HEK293 (cell line): ENCODE measurements at regions not wholly inside any gene's neighbourhood (a gene's known extent, or its start where the extent isn't known, plus 50 kb on each side); places are given as distances from the start of the nearest gene placed in this dataset.

Experiments used
- CTCF ChIA-PET: fragments of 350-600 bp; formaldehyde crosslinking; extraction: SDS; loops from one replicate; lab custom pipeline; 2021; ENCODE audit warnings: antibody characterized with exemption; lab: Yijun Ruan, JAX
- POLR2A ChIA-PET: fragments of 300-600 bp; formaldehyde crosslinking; extraction: SDS; loops from one replicate; lab custom pipeline; 2020; ENCODE audit warnings: antibody characterized with exemption, inconsistent platforms; lab: Yijun Ruan, JAX
- H3K27ac ChIP-seq: fragments of 200-500 bp; sonication (Bioruptor generic); 2 replicates; pipeline ENCODE4 v1.5.1; 2014; ENCODE audit warnings: low read depth, low read length, control low read depth, inconsistent platforms; ENCODE audit errors: extremely low read depth
- H3K36me3 ChIP-seq, 2 experiments: fragments of 200-500 bp in 1 of 2; sonication (Bioruptor generic) in 1 of 2; 1 replicate in 1 of 2; 2 replicates in 1 of 2; pipeline ENCODE4 v1.5.1; 2014 to 2017; ENCODE audit warnings: inconsistent platforms in 2 of 2, low read length in 2 of 2; ENCODE audit not compliant: control insufficient read depth in 2 of 2, insufficient read depth in 1 of 2
- H3K4me1 ChIP-seq: fragments of 200-500 bp; sonication (Bioruptor generic); 2 replicates; pipeline ENCODE4 v1.5.1; 2014; ENCODE audit warnings: mild to moderate bottlenecking, low read length, inconsistent platforms; ENCODE audit not compliant: control insufficient read depth, insufficient read depth
- H3K4me3 ChIP-seq: 2 replicates; pipeline ENCODE4 v1.5.1; 2011; ENCODE audit warnings: low read depth, mild to moderate bottlenecking, control low read depth, low read length, moderate library complexity
- H3K9me3 ChIP-seq: fragments of 200-500 bp; sonication (Bioruptor generic); 2 replicates; pipeline ENCODE4 v1.5.1; 2014; ENCODE audit warnings: low read depth, low read length, inconsistent platforms; ENCODE audit not compliant: control insufficient read depth, insufficient read depth
- EGR2 ChIP-seq: fragments of 450-650 bp; formaldehyde crosslinking; IDR thresholded peaks from 2 replicates; pipeline ENCODE4 v1.5.1; 2016; ENCODE audit warnings: low read depth, missing biosample characterization, missing genetic modification characterization
- GLI2 ChIP-seq: fragments of 450-650 bp; formaldehyde crosslinking; IDR thresholded peaks from 2 replicates; pipeline ENCODE4; 2017; ENCODE audit warnings: missing biosample characterization, missing genetic modification characterization, low read depth, borderline replicate concordance
- TCF7L2 ChIP-seq: IDR thresholded peaks from 2 replicates; pipeline ENCODE4 v1.6.1; 2011; ENCODE audit warnings: low read depth, mild to moderate bottlenecking, inconsistent platforms, low read length, moderate library complexity, borderline replicate concordance
- ZBTB21 ChIP-seq: fragments of 450-650 bp; formaldehyde crosslinking; IDR thresholded peaks from 2 replicates; pipeline ENCODE4 v1.5.1; 2017; ENCODE audit warnings: missing biosample characterization, missing genetic modification characterization
- ZEB2 ChIP-seq: fragments of 450-650 bp; formaldehyde crosslinking; IDR thresholded peaks from 2 replicates; pipeline ENCODE4 v1.5.1; 2016; ENCODE audit warnings: missing biosample characterization, missing genetic modification characterization
- ZFHX2 ChIP-seq: fragments of 450-650 bp; formaldehyde crosslinking; conservative IDR thresholded peaks from 2 replicates; pipeline ENCODE4 v1.5.1; 2016; ENCODE audit warnings: missing biosample characterization, missing genetic modification characterization
- ZNF140 ChIP-seq: fragments of 450-650 bp; formaldehyde crosslinking; IDR thresholded peaks from 2 replicates; pipeline ENCODE4 v1.5.1; 2016; ENCODE audit warnings: missing biosample characterization, missing genetic modification characterization
- ZNF311 ChIP-seq: fragments of 450-650 bp; formaldehyde crosslinking; IDR thresholded peaks from 2 replicates; pipeline ENCODE4 v1.5.1; 2017; ENCODE audit warnings: missing biosample characterization, missing genetic modification characterization, borderline replicate concordance
- ZNF341 ChIP-seq: fragments of 450-650 bp; formaldehyde crosslinking; IDR thresholded peaks from 2 replicates; pipeline ENCODE4; 2016; ENCODE audit warnings: low read depth, missing biosample characterization, missing genetic modification characterization
- ZNF416 ChIP-seq: fragments of 450-650 bp; formaldehyde crosslinking; IDR thresholded peaks from 2 replicates; pipeline ENCODE4 v1.5.1; 2016; ENCODE audit warnings: missing biosample characterization, missing genetic modification characterization
- ZNF626 ChIP-seq: fragments of 450-650 bp; sonication (Bioruptor Pico); formaldehyde crosslinking; IDR thresholded peaks from 2 replicates; pipeline ENCODE4 v1.5.1; 2018; ENCODE audit warnings: missing biosample characterization, missing genetic modification characterization, inconsistent platforms
- ZNF660 ChIP-seq: fragments of 450-650 bp; IDR thresholded peaks from 2 replicates; pipeline ENCODE4 v1.5.1; 2018; ENCODE audit warnings: missing biosample characterization, mild to moderate bottlenecking, missing genetic modification characterization
- ZNF677 ChIP-seq: fragments of 450-650 bp; IDR thresholded peaks from 2 replicates; pipeline ENCODE4 v1.5.0; 2018; ENCODE audit warnings: missing biosample characterization, mild to moderate bottlenecking, missing genetic modification characterization, moderate library complexity
- ZNF830 ChIP-seq: fragments of 450-650 bp; IDR thresholded peaks from 2 replicates; pipeline ENCODE4 v1.5.0; 2018; ENCODE audit warnings: missing biosample characterization, missing genetic modification characterization, low read depth, mild to moderate bottlenecking, moderate library complexity
- TF ChIP-seq, protein P1 (sequence below): fragments of 450-650 bp; formaldehyde crosslinking; IDR thresholded peaks from 2 replicates; pipeline ENCODE4 v1.5.1; 2016; ENCODE audit warnings: missing biosample characterization, missing genetic modification characterization
- TF ChIP-seq, protein P2 (sequence below): fragments of 450-650 bp; formaldehyde crosslinking; IDR thresholded peaks from 2 replicates; pipeline ENCODE4 v1.5.1; 2016; ENCODE audit warnings: missing biosample characterization, missing genetic modification characterization
- TF ChIP-seq, protein P3 (sequence below): fragments of 450-650 bp; formaldehyde crosslinking; IDR thresholded peaks from 2 replicates; pipeline ENCODE4 v1.5.1; 2016; ENCODE audit warnings: missing biosample characterization, missing genetic modification characterization
- TF ChIP-seq, protein P4 (sequence below): fragments of 450-650 bp; formaldehyde crosslinking; IDR thresholded peaks from 2 replicates; pipeline ENCODE4 v1.5.1; 2016; ENCODE audit warnings: missing biosample characterization, missing genetic modification characterization
- TF ChIP-seq, protein P5 (sequence below): IDR thresholded peaks from 2 replicates; pipeline ENCODE4 v1.6.1; 2011; ENCODE audit warnings: mild to moderate bottlenecking, low read depth, low read length, borderline replicate concordance
- TF ChIP-seq, protein P6 (sequence below): fragments of 450-650 bp; formaldehyde crosslinking; IDR thresholded peaks from 2 replicates; pipeline ENCODE4 v1.5.1; 2016; ENCODE audit warnings: missing biosample characterization, missing genetic modification characterization, borderline replicate concordance

DNA sequence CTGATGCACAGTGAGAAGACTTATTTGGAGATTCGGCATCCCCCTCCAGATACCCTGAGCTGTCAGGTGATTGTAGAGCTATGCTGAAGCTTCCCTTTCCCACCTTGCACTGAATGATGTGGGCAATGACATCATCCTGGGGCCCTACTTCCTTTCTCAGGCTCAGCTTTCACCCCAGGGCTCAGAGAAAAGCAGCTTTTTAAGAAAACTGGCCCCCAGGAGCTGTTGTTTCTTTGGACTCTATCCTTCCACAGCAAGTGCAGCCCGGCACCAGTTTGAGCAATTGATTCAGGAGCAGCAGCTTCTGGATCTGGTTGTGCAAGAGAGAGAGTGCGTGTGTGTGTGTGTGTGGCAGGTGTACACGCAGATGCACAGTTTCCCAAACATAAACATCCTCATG is 251.3 kb downstream of the ANAPC1 start (continued):
- TF ChIP-seq, protein P1, sequence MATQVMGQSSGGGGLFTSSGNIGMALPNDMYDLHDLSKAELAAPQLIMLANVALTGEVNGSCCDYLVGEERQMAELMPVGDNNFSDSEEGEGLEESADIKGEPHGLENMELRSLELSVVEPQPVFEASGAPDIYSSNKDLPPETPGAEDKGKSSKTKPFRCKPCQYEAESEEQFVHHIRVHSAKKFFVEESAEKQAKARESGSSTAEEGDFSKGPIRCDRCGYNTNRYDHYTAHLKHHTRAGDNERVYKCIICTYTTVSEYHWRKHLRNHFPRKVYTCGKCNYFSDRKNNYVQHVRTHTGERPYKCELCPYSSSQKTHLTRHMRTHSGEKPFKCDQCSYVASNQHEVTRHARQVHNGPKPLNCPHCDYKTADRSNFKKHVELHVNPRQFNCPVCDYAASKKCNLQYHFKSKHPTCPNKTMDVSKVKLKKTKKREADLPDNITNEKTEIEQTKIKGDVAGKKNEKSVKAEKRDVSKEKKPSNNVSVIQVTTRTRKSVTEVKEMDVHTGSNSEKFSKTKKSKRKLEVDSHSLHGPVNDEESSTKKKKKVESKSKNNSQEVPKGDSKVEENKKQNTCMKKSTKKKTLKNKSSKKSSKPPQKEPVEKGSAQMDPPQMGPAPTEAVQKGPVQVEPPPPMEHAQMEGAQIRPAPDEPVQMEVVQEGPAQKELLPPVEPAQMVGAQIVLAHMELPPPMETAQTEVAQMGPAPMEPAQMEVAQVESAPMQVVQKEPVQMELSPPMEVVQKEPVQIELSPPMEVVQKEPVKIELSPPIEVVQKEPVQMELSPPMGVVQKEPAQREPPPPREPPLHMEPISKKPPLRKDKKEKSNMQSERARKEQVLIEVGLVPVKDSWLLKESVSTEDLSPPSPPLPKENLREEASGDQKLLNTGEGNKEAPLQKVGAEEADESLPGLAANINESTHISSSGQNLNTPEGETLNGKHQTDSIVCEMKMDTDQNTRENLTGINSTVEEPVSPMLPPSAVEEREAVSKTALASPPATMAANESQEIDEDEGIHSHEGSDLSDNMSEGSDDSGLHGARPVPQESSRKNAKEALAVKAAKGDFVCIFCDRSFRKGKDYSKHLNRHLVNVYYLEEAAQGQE (tag by site-specific recombination), result no peak
- TF ChIP-seq ZNF311 (tag by site-specific recombination) (no peak), ZEB2 (tag by site-specific recombination) (no peak)
- TF ChIP-seq, all 188 proteins: peak for 7

DNA sequence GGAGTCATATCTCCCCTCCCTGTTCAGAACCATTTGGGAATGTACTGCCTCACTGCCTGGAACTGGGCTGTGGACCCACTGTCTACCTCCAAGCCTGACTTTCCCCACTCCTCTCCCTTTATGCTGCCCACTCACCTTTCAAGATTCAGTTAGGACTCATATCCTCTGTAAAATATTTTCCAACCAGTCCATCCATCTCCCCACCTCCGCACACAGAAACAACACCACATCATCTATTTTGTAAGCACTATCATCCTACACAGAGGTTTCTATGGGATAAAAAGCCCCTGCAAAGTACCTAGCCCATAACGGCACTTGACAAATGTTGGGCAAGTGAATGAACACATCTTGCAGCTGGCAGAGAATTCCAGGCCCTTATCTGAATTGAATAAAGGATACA is 250.8 kb downstream of the ANAPC1 start:
- ChIA-PET CTCF (no interaction called here), POLR2A (no interaction called here)
- Histone ChIP-seq H3K4me1 (no peaks in the 10 kb centered on the region), H3K27ac (no peak overlapping the region), H3K9me3 (no peaks in the 10 kb centered on the region), H3K36me3 (no peaks in the 10 kb centered on the region), H3K4me3 (no peak overlapping the region)
- peak; percentile 72 for TF ChIP-seq ZFHX2 (tag by site-specific recombination)
- TF ChIP-seq TCF7L2, result no peak
- TF ChIP-seq ZNF830, result no peak
- peak; percentile 57; the same call in 1 of the 2 replicates for TF ChIP-seq EGR2 (tag by site-specific recombination)

DNA sequence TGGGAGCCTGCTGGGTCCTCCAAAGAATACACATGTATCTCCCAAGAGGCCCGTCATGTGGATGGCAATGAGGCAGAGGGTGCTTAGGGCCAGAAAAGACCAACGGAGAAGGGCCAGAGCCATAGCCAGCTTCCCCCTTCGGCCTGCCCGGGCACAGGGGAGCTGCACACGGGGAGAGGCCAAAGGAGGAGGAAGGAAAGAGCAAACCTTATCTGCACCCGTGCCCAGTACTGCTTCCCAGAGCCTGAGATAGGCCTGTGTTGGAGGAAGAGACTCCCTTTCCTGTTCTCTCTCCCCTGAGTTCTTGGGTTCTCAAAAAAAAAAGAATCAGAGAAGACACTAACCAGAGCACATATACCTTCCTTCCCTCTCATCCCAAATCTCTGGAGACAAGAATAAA is 250.3 kb downstream of the ANAPC1 start:
- Histone ChIP-seq H3K9me3 (no peaks in the 10 kb centered on the region), H3K4me1 (no peaks in the 10 kb centered on the region), H3K27ac (no peak overlapping the region)
- TF ChIP-seq, protein P2, sequence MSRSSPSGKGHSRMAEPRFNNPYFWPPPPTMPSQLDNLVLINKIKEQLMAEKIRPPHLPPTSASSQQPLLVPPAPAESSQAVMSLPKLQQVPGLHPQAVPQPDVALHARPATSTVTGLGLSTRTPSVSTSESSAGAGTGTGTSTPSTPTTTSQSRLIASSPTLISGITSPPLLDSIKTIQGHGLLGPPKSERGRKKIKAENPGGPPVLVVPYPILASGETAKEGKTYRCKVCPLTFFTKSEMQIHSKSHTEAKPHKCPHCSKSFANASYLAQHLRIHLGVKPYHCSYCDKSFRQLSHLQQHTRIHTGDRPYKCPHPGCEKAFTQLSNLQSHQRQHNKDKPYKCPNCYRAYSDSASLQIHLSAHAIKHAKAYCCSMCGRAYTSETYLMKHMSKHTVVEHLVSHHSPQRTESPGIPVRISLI (tag by site-specific recombination), result no peak
- TF ChIP-seq ZNF341 (tag by site-specific recombination), result no peak
- no peak for TF ChIP-seq ZNF677 (tag by site-specific recombination)
- TF ChIP-seq, protein P3, sequence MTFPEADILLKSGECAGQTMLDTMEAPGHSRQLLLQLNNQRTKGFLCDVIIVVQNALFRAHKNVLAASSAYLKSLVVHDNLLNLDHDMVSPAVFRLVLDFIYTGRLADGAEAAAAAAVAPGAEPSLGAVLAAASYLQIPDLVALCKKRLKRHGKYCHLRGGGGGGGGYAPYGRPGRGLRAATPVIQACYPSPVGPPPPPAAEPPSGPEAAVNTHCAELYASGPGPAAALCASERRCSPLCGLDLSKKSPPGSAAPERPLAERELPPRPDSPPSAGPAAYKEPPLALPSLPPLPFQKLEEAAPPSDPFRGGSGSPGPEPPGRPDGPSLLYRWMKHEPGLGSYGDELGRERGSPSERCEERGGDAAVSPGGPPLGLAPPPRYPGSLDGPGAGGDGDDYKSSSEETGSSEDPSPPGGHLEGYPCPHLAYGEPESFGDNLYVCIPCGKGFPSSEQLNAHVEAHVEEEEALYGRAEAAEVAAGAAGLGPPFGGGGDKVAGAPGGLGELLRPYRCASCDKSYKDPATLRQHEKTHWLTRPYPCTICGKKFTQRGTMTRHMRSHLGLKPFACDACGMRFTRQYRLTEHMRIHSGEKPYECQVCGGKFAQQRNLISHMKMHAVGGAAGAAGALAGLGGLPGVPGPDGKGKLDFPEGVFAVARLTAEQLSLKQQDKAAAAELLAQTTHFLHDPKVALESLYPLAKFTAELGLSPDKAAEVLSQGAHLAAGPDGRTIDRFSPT (tag by site-specific recombination), result no peak
- no peak for TF ChIP-seq ZNF626 (tag by site-specific recombination)
- TF ChIP-seq, protein P4, sequence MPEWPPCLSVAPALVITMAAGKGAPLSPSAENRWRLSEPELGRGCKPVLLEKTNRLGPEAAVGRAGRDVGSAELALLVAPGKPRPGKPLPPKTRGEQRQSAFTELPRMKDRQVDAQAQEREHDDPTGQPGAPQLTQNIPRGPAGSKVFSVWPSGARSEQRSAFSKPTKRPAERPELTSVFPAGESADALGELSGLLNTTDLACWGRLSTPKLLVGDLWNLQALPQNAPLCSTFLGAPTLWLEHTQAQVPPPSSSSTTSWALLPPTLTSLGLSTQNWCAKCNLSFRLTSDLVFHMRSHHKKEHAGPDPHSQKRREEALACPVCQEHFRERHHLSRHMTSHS, result no peak
- TF ChIP-seq, protein P5, sequence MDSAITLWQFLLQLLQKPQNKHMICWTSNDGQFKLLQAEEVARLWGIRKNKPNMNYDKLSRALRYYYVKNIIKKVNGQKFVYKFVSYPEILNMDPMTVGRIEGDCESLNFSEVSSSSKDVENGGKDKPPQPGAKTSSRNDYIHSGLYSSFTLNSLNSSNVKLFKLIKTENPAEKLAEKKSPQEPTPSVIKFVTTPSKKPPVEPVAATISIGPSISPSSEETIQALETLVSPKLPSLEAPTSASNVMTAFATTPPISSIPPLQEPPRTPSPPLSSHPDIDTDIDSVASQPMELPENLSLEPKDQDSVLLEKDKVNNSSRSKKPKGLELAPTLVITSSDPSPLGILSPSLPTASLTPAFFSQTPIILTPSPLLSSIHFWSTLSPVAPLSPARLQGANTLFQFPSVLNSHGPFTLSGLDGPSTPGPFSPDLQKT, result no peak
- no peak for TF ChIP-seq ZNF140 (tag by site-specific recombination)
- no peak for TF ChIP-seq GLI2 (tag by site-specific recombination)
- TF ChIP-seq ZNF660 (tag by site-specific recombination), result no peak
- TF ChIP-seq EGR2 (tag by site-specific recombination), result no peak
- TF ChIP-seq ZBTB21 (tag by site-specific recombination), result no peak
- TF ChIP-seq ZNF416 (tag by site-specific recombination), result no peak
- TF ChIP-seq, protein P6, sequence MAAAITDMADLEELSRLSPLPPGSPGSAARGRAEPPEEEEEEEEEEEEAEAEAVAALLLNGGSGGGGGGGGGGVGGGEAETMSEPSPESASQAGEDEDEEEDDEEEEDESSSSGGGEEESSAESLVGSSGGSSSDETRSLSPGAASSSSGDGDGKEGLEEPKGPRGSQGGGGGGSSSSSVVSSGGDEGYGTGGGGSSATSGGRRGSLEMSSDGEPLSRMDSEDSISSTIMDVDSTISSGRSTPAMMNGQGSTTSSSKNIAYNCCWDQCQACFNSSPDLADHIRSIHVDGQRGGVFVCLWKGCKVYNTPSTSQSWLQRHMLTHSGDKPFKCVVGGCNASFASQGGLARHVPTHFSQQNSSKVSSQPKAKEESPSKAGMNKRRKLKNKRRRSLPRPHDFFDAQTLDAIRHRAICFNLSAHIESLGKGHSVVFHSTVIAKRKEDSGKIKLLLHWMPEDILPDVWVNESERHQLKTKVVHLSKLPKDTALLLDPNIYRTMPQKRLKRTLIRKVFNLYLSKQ (tag by site-specific recombination), result no peak
- TF ChIP-seq, all 188 proteins: peak for 0
- Histone ChIP-seq H3K4me3 (no peak overlapping the region), H3K36me3 (no peaks in the 10 kb centered on the region)
- ChIA-PET POLR2A (no interaction called here), CTCF (no interaction called here)
